Esophagus (tissue), 2 donors: ENCODE measurements at regions not wholly inside any gene's neighbourhood (a gene's known extent, or its start where the extent isn't known, plus 50 kb on each side); places are given as distances from the start of the nearest gene placed in this dataset.

Experiments used
- H3K27ac ChIP-seq, 2 donors: one replicate each; pipeline ENCODE4 v1.5.1; 2013; ENCODE audit warnings: low read depth in 2 of 2, mild to moderate bottlenecking in 2 of 2, inconsistent platforms in 1 of 2, low read length in 1 of 2, moderate library complexity in 1 of 2
- H3K27me3 ChIP-seq, 2 donors: one replicate each; pipeline ENCODE4 v1.6.1; 2013; ENCODE audit warnings: low read length in 2 of 2, control low read depth in 1 of 2, mild to moderate bottlenecking in 1 of 2; ENCODE audit not compliant: insufficient read depth in 2 of 2, control insufficient read depth in 1 of 2
- H3K36me3 ChIP-seq, 2 donors: one replicate each; pipeline ENCODE4 v1.6.1; 2013; ENCODE audit warnings: low read length in 1 of 2; ENCODE audit not compliant: control insufficient read depth in 2 of 2, insufficient read depth in 2 of 2
- H3K4me1 ChIP-seq, 2 donors: one replicate each; pipeline ENCODE4 v1.6.1; 2013; ENCODE audit warnings: low read length in 1 of 2; ENCODE audit not compliant: control insufficient read depth in 2 of 2, insufficient read depth in 2 of 2
- H3K4me3 ChIP-seq, 2 donors: one replicate each; pipeline ENCODE4 v1.5.1; 2013; ENCODE audit warnings: low read length in 2 of 2, mild to moderate bottlenecking in 2 of 2, low read depth in 1 of 2, moderate library complexity in 1 of 2
- H3K9me3 ChIP-seq, 2 donors: one replicate each; pipeline ENCODE4 v1.6.1; 2013; ENCODE audit warnings: mild to moderate bottlenecking in 2 of 2, low read depth in 1 of 2, low read length in 1 of 2, moderate library complexity in 1 of 2; ENCODE audit not compliant: control insufficient read depth in 2 of 2, insufficient read depth in 1 of 2
- WGBS, 2 donors: extraction: QIAGEN DNeasy Blood & Tissue Kit; methylation state at CpG; one replicate each; pipeline ENCODE4 v1.1.7; 2013; 5-methylcytosine and 5-hydroxymethylcytosine counted together
- donor health status: healthy with polysubstance abuse.
- donor health status: Bipolar disorder and iron deficiency.

GRCh38 chr18:3354506-3354905, 92.6 kb downstream of the MYL12B start:
- H3K27me3 ChIP-seq: no peaks in the 10 kb centered on the region
- no peak overlapping the region for H3K27ac ChIP-seq
- no peaks in the 10 kb centered on the region for H3K9me3 ChIP-seq
- no peak overlapping the region for H3K4me3 ChIP-seq
- WGBS, 2 donors: 57 to 82% methylated on average over 4 of the region's 4 CpGs
- no peaks in the 10 kb centered on the region for H3K4me1 ChIP-seq
- H3K36me3 ChIP-seq: no peaks in the 10 kb centered on the region

- Histone ChIP-seq H3K4me1 (no peaks in the 10 kb centered on the region), H3K9me3 (no peaks in the 10 kb centered on the region), H3K4me3 (no peak overlapping the region), H3K27ac (no peak overlapping the region), H3K27me3 (no peaks in the 10 kb centered on the region), H3K36me3 (no peaks in the 10 kb centered on the region)
- 76 to 77% methylated on average over 4 of the region's 4 CpGs for WGBS, 2 donors
Measured at GRCh38 chr18:3356614-3357013, 93.4 kb upstream of the TGIF1 start.

DNA sequence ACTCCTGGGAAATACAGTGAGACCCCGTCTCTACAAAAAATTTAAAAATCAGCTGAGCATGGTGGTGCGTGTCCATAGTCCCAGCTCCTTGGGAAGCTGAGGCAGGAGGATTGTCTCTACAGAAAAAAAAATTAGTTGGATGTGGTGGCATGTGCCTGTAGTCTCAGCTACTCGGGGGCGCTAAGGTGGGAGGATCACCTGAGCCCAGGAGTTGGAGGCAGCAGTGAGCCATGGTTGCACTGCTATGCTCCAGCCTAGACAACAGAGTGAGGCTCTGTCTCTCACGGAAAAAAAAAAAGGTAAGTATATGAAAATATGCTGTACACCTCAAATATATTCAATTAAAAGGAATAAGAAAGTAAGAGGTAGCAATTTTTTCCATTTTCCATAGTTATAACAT, 92.5 kb upstream of the TGIF1 start:
- 77 to 91% methylated on average over 5 of the region's 5 CpGs for WGBS, 2 donors
- no peaks in the 10 kb centered on the region for H3K27me3 ChIP-seq
- H3K36me3 ChIP-seq: no peaks in the 10 kb centered on the region
- no peaks in the 10 kb centered on the region for H3K9me3 ChIP-seq
- H3K4me1 ChIP-seq: no peaks in the 10 kb centered on the region
- H3K4me3 ChIP-seq: no peak overlapping the region
- H3K27ac ChIP-seq: no peak overlapping the region

DNA sequence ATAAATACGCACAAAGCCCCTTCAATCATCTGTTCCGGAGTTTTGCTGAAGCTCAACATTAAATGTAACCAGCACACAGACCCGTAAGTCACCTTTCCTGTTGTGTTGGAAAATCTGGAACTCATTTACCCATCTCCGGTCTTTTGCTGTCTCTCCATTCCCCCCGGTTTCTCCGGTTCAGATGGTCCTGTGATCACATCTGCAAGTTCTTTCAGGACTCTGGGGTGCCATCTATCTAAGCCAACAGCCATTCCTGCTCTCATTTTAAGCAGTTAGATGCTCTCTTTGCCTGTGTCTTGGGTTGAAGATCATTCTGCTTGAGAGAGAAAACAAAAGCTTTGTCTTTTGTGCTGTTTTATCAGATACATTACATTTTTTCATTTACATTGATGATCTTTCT, 91.7 kb upstream of the TGIF1 start:
- Histone ChIP-seq H3K4me3 (no peak overlapping the region), H3K36me3 (no peaks in the 10 kb centered on the region), H3K9me3 (no peaks in the 10 kb centered on the region), H3K27me3 (no peaks in the 10 kb centered on the region), H3K27ac (no peak overlapping the region), H3K4me1 (no peaks in the 10 kb centered on the region)
- WGBS, 2 donors: 85 to 89% methylated on average over 6 of the region's 6 CpGs

DNA sequence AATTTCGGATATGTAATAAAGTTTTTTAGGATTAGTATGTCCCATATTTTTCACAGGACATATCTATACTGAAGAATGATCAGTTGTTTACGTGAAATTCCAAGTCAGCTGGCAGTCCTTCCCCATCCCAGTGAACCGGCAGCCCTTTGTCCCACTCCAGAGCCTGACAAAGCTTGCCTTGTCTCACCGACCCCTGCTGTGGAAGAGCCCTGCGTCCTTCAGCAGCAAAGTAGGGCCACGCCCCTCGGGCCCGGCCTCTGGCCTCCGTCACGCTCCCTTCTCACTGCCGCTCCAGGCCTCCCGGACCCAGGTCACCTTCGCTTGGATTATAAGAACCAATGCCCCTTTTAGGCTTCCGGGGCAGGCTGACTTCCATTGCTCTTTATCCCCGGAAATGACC, 89.8 kb upstream of the TGIF1 start:
- Histone ChIP-seq H3K4me3 (no peak overlapping the region), H3K27me3 (no peaks in the 10 kb centered on the region), H3K9me3 (no peaks in the 10 kb centered on the region), H3K4me1 (no peaks in the 10 kb centered on the region), H3K27ac (no peak overlapping the region), H3K36me3 (no peaks in the 10 kb centered on the region)
- WGBS, 2 donors: 87 to 92% methylated on average over 15 of the region's 15 CpGs

DNA sequence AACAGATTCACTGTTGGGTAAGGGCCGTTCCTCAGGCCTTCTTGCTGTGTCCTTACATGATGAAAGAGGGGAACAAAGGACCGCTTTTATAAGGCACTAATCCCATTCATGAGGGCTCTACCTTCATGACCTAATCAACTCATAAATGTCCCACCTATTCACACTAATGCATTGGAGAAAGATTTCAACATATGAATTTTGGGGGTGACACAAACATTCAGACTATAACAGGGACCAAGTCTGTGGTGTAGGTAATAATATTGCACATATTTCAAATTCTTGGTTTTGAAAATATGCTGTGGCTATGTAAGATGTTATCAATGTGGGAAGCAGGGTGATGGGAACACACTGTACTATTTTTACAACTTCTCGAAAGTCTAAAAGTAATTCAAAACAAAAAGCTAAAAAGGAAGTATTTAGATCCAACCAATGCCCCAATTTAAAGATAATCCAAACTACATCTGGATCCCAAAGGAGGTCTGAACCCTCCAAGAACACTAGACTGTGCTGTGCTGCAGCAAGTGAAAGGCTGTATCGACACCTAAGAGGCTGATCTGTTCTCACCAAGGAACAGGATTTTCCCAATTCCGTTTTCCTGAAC, 82.4 kb upstream of the TGIF1 start:
- no peaks in the 10 kb centered on the region for H3K4me1 ChIP-seq
- H3K9me3 ChIP-seq: no peaks in the 10 kb centered on the region
- H3K36me3 ChIP-seq: no peaks in the 10 kb centered on the region
- H3K4me3 ChIP-seq: no peak overlapping the region
- no peak overlapping the region for H3K27ac ChIP-seq
- WGBS, 2 donors: 49 to 67% methylated on average over 5 of the region's 5 CpGs
- H3K27me3 ChIP-seq: no peaks in the 10 kb centered on the region

DNA sequence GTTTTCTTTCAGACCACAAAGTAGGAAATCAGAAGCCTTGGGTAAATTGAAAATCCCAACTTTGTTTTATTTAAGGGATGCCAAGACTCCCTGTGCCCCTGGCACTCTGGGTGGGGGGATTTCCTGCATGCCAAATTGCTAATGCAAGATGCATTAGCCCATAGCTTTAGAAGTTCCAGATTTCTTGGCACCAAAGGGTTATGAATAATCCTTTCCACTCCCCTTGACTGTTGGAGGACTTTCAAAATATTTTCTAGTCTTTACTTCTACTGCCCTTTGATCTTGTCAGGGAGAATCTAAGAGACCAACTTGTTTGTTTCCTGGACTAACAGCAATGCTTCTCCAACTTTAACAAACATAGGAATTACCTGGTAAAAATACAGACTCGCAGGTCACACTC, 81.8 kb upstream of the TGIF1 start:
- H3K4me3 ChIP-seq: no peak overlapping the region
- no peaks in the 10 kb centered on the region for H3K4me1 ChIP-seq
- no peak overlapping the region for H3K27ac ChIP-seq
- 48 to 85% methylated on average over 1 of the region's 1 CpG for WGBS, 2 donors
- H3K9me3 ChIP-seq: no peaks in the 10 kb centered on the region
- no peaks in the 10 kb centered on the region for H3K27me3 ChIP-seq
- no peaks in the 10 kb centered on the region for H3K36me3 ChIP-seq

DNA sequence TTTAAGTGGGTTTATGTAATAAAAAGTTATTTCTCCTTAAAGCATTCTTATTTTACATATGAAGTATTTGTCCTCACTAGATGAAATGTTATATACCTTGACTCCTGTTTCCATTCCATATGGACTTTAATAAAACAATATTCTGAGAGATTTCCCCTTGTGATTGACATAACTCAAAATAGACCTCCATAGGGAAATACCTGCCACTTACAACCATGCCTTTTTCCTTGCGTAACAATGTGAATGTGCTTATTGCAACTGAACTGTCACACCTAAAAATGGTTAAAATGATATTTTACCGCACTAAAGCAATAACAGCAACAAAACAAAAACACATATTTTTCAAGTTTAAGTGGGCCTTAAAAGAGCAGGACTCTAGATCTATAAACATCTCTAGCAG, 70.3 kb upstream of the TGIF1 start:
- 84 to 89% methylated on average over 2 of the region's 2 CpGs for WGBS, 2 donors
- no peak overlapping the region for H3K4me3 ChIP-seq
- no peaks in the 10 kb centered on the region for H3K27me3 ChIP-seq
- H3K27ac ChIP-seq: no peak overlapping the region
- H3K36me3 ChIP-seq: no peaks in the 10 kb centered on the region
- no peaks in the 10 kb centered on the region for H3K4me1 ChIP-seq
- no peaks in the 10 kb centered on the region for H3K9me3 ChIP-seq

GRCh38 chr18:3380384-3380961, 69.5 kb upstream of the TGIF1 start:
- no peak overlapping the region for H3K27ac ChIP-seq
- H3K36me3 ChIP-seq: no peaks in the 10 kb centered on the region
- no peaks in the 10 kb centered on the region for H3K27me3 ChIP-seq
- no peak overlapping the region for H3K4me3 ChIP-seq
- no peaks in the 10 kb centered on the region for H3K4me1 ChIP-seq
- no peaks in the 10 kb centered on the region for H3K9me3 ChIP-seq
- WGBS, 2 donors: 44 to 52% methylated on average over 10 of the region's 10 CpGs

- Histone ChIP-seq H3K9me3 (no peaks in the 10 kb centered on the region), H3K4me1 (no peaks in the 10 kb centered on the region), H3K27ac (no peak overlapping the region), H3K36me3 (no peaks in the 10 kb centered on the region), H3K4me3 (no peak overlapping the region), H3K27me3 (no peaks in the 10 kb centered on the region)
- WGBS, 2 donors: 57 to 58% methylated on average over 5 of the region's 5 CpGs
Measured at GRCh38 chr18:3383381-3383915, 66.5 kb upstream of the TGIF1 start.
